OCI-M1 (cell line): ENCODE measurements at regions not wholly inside any gene's neighbourhood (a gene's known extent, or its start where the extent isn't known, plus 50 kb on each side); places are given as distances from the start of the nearest gene placed in this dataset.

Experiments
- DNase-seq: peaks from one replicate; lab custom pipeline; 2025; lab: John Stamatoyannopoulos, UW

DNA sequence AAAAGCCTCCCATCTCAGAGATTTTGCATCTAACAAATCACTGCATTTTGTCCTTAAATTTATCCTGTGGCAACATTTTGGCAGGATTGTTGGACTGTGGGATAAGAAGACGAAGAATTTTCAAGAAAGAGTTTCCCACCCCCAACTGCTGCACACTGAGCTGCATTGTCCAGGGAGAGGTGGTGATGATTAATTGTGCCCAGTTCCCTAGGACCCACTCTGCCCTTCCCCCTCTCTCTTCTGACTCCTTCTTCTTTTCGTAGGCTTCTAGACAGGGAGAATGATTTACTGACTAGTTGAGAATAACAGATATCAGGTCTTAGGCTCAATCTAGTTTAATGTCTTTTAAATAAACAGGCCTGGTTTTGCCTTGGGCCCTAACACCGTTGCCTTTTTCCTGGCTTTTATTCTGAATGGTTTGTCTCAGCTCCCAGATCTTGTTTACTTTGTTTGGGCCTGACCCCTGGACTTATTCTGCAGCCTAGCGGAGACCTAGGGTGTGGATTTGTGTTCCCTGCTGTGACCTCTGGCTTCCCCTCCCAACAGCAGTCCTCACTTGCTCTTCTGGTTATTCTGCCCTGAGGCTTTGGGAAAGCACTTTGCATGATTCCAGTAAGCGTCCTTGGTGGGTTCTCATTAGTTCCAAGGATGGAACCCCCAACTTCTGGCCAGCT, 233.3 kb downstream of the INSIG2 start:
- DNase-seq: no peak

DNA sequence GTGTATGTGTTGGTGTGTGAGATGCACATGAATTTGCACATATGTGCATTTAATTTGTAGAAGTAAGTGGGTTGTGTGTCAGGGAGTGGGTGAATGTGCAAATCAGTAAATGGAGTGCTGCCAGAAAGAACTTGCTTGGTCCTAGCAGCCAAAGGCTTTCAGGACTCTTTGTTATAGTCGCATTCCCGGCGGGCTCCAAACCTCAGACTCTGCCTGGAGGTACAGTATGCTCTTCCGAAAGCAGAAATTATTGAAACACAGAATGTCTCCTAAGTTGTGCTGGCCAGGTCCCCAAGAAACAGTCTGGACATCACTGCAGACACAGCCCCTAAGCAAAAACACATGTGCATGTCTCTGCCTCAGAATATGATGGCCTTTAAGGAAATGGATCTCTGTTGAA, 232.4 kb downstream of the INSIG2 start:
- DNase-seq: no peak

DNA sequence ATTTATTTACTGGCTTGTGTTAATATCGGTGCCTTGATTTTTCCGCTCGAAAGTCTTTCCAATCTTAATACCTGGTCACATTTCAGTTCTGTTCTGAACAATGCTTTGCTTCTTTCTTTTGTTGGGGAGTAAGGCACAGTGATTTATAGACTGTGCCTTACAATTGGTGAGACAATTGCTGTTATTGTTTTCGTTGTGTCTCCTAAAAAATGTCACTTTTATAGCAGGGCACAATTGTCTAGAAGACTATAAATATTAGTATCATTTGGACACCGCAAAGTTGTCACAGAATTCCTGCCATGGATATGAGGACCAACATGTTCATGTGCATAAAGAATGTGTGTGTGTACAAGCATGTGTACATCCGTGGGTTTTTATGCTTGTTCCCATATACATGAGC, 231.9 kb downstream of the INSIG2 start:
- no peak for DNase-seq

DNA sequence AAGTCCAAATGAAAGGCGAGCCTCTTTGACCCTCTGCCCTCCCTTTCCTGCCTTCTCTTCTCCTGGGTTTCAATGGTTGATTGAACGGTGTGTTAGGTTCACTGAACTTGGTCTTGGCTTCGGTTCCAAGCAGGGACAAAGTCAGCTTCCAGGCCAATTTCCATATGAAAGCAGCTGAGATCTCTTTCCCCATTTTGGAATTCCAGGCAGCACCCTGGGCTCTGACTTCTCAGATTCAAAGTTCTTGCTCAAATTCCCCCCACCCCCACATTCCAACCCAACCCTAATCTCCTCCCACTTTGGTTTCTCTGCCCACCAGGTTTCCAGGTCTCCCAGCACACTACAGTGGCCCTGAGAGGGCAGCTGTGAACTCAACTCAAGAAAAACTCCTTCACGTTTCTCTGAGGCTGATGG, 231.0 kb downstream of the INSIG2 start:
- DNase-seq: no peak

DNA sequence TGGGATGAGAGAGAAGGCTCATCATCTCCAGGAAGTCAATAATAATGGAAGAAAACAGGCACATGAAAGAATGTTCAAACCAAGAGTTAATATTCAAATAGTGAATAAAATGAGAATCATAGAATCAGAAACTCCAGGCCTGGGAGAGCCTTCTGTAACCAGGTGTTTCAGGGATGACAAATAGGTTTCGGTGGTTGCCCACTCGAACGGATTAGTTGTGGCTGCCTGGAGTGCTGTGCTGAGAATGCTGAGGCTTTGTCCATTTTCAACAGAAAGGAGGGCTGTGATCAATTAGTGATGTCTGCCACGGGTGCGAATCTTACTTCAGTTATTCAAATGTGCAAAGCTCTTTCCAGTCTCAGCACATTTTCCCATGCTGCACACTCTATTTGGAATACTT, 227.3 kb downstream of the INSIG2 start:
- no peak for DNase-seq

DNA sequence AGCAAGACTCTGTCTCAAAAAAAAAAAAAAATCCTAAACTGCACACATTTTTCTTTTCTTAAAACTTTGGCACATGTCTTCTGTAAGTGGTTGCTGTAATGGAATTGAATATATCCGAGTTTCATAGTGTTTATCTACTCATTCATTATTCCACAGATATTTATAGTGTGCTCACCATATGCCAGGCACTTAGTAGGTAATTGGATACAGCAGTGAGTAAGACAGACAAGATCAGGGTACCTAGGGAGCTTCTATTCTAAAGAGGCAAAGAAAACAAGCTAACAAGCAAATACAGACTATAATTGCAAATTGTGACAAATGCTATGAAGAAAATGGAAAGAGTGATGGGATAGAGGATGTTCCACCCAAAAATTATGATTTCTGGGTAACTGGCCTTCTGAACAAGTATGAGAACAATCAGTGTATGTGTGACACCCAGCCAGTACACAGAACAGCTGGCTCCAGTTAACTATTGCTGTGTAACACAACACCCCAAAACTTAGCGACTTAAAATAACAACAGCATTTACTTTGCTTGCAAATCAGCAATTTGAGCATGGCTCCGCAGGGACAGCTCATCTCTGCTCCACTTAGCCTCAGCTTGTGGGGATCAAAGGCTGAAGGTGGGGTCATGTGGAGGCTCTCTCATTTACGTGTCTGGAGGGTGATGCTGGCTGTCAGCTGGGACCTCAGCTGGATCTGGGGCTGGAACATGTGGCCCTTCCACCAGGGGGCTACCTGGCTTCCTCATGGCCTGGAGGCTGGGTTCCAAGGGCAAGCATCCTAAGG, 224.9 kb downstream of the INSIG2 start:
- no peak for DNase-seq

DNA sequence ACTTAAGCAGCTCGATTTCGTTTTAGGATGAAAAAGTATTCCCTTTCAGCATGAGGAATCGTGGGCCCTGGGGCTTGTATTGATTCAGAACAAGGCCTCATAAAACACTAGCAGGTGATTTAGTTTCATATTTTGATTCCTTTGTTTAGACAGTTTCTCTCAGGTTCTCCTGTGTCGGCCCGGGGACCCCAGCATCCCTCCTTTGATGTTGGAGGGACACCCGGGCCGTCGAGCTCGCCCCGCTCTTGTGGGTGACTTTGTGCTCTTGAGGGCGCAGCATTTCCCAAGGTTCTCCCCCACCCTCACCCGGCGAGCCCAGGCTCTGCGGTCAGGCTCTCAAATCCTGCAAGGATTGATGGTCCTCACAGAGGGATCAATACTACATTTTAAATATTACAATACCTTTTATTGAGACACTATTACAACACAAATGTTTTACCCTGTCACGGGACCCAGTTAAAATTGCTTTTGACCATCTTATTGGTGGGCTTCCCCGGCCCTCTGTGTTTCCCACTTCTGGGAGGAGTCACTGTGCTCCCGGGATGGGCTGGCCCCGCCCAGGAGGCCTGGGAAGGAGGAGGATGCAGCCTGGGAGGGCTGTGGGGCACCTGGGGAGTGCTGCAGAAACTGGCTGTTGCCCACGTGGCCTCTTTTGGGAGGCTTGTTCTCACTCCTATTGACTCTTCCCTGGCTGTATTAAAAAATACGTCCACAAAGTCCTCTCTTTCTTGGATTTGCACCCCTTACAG, 222.6 kb downstream of the INSIG2 start:
- DNase-seq: no peak

DNA sequence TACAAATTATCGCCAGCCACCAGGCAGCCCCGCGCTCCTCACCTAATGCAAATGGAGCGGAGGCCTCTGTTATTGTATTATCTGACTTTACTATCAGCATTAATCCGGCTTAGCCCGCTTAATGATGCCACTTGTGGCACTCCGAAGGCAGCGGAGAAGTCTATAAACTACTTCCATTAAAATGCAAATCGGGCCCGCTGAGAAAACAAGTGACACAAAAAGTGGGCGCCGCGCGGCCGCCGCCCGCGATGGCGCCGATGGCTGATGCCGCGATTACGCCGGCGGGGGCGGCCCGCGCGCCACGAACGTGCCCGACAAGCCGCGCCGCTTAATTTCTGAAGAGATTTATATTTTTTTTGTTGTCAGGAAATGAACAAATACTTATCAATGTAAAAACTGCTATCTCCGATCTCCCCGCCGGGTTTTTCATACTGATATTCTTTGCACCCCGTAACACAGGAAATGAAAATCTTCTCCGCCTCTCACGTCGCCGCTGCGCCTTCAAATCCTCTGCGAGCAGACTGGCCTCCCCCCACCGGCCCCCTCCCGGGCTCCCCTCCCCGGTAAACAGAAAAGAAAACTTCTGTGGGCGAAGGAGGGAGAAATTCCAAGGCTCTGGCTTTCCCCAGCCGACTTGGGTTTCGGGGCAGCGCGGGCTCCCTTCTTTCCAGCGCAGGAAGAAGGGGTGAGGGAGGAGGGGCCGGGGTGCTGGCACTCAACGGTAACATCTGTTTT, 221.8 kb downstream of the INSIG2 start:
- no peak for DNase-seq

DNA sequence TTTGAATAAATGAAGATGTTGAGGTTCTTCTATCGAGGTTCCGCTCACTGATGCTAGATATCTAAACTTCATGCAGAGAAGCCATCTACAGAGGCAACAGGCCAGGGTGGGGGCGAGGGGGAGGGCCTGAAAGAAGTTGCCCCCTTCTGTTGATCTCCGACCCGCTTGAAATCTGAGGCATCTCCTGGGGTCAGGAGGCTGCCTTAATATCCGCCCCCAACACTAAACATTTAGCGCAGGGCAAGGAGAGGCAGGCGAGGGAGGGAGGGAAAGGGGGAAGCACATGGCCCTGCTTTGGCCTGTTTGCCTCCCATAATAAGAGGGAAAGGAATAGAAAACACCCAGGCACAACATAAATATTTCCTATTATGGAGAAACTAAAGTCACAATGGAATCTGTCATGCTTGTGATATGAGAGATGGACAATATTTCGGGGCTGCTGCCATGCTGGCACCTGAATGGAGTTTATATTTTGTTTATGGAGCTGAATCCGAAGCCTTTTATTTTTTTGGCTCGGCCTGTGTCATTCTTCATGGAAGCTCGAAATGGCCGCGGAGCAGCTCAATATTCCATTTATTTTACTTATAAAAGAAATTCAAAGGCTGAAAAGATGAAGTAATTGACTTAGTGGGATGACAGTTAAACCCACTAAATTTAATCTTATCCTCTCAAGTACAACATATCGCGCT, 221.1 kb downstream of the INSIG2 start:
- no peak for DNase-seq

DNA sequence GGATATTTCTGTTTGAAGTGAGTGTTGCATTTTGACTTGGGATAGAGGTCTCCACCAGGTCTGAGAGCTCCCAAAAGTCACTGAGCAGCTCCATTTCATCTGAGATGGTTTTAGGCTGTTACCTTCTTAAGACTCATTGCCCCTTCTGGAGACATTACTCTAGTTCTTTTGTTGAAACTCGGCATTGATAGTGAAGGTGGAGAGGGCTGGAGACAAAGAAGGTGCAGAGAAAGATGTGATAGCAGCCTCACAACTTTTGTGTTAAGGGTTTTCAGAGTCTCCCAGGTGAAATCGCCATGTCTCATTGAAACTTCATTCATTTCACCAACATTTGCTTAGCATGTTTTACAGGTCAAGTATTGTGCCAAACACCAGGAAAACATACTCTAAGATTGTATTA, 219.6 kb downstream of the INSIG2 start:
- no peak for DNase-seq

DNA sequence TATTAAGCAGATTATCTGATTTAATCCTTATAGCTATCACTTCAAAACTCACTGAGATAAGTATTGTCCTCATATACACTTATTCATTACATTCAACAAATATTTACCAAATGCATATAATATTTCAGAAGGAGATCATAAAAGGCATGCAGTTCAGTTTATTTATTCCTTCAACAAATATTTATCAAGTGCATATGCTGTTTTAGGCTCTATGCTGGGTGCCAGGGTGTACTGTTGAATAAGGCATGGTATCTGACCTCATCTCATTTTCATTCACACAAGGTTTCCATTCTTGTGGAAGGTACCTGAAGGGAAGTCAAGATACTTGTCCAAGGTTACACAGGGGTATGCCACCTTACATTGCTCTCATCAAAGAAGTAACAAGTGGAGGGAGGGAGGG, 213.0 kb downstream of the INSIG2 start:
- DNase-seq: no peak

DNA sequence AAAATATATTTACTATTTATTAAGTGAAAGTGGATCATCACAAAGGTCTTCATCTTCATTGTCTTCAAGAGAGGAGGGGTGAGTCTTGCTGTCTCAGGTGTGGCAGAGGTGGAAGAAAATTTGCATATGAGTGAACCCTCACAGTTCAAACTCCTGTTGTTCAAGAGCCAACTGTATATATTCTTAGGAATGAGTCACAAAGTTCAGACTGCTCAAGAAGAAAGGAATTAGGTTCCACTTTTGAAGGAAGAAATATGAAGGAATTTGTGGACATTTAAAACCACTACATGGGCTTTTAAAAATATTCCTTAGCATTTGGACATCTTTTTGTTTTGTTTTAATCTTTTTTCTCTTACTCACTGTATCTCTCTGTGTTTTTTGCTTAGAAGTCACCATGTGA, 212.6 kb downstream of the INSIG2 start:
- DNase-seq: no peak

DNA sequence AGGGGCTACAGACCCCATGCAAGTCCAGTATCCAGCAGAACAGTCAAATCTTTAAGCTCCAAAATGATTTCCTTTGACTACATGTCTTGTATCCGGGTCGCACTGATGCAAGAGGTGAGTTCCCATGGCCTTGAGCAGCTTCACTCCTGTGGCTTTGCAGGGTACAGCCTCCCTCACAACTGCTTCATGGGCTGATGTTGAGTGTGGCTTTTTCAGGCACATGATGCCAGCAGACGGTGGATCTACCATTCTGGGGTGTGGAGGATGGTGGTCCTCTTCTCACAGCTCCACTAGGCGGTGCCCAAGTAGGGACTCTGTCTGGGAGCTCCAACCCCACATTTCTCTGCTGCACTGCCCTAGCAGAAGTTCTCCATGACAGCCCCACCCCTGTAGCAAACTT, 208.4 kb downstream of the INSIG2 start:
- DNase-seq: no peak

DNA sequence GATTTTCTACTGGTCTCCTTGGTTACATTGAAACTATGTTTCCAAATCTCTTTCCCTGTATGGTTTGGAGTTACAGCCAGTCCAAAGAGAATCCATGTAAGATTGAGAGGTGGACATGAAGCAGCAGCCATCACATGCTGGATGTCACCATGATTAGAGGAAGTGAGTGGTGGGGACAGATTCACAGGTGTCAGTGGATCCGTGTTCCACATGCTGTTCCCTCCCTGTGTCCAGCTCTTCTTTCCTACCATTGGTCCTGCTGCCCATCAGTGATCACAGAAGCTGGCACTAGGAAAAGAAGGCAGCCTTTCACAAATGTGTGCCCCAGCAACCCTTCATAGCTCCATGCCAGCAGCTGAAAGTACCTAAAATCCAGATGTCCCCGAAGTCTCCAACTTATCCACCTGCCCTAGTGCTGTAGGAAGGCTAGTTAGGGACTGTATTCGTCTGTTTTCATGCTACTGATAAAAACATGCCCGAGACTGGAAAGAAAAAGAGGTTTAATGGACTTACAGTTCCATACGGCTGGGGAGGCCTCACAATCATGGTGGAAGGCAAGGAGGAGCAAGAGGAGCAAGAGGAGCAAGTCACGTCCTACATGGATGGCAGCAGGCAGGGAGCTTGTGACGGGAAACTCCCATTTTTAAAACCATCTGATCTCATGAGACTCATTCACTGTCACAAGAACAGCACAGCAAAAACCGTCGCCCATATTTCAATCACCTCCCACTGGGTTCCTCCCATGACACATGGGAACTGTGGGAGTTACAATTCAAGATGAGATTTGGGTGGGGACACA, 207.5 kb downstream of the INSIG2 start:
- no peak for DNase-seq

DNA sequence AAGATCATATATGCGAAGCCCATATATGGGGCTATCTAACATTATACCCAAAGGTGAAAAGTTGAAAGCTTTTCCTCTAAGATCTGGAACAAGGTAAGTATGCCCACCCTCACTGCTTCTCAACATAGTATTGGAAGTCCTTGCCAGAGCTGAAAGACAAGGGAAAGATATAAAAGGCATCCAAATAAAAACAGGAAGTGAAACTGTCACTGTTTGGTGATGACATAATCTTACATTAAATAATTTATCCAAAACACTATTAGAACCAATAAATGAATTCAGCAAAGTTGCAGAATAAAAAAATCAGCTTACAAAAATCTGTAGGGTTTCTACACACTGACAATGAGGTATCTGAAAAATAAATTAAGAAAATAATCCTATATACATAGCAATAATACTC, 205.8 kb downstream of the INSIG2 start:
- no peak for DNase-seq

DNA sequence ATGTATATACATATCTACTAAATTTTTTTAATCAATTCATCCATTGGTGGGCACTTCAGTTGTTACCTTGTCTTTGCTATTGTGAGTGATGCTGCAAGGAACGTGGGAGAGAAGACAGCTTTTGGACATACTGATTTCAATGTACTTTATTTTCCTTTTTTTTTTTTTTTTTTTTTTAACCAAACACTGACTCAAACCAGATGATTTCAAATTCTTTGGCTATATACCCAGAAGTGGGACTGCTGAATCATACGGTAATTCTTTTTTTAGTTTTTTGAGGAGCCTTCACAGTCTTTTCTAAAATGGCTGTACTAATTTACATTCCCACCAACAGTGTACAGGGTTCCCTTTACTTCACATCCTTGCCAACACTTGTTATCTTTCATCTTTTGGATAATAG, 204.7 kb downstream of the INSIG2 start:
- no peak for DNase-seq

DNA sequence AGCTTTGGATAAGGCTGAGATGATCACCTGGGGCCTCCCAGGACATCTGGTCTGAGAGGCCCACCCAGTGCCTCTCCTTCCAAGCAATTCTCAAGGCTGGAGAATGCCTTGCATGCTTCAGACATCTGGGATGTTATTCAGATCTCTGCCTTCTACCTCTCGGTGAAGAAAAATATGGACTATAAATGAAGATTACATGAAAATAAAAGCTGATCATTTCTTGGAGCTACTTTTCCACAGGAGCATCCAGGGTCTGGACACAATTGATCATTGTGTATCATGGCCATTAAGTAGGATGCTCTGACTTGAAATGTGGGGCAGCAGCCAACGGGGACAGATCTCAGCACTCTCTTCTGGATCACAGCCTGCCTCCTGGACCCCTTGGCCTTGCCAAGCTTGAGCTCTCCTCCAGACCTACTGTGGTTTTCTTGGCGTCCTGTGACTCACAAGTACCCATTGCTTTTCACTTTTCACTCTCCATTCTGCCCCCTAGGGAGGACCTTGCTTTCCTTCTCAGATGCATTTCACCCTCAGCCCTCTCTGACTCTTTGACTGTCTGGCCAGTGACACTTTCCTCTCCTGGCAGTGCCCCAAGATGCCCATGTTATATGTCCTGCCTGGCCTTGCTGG, 203.1 kb downstream of the INSIG2 start:
- no peak for DNase-seq

DNA sequence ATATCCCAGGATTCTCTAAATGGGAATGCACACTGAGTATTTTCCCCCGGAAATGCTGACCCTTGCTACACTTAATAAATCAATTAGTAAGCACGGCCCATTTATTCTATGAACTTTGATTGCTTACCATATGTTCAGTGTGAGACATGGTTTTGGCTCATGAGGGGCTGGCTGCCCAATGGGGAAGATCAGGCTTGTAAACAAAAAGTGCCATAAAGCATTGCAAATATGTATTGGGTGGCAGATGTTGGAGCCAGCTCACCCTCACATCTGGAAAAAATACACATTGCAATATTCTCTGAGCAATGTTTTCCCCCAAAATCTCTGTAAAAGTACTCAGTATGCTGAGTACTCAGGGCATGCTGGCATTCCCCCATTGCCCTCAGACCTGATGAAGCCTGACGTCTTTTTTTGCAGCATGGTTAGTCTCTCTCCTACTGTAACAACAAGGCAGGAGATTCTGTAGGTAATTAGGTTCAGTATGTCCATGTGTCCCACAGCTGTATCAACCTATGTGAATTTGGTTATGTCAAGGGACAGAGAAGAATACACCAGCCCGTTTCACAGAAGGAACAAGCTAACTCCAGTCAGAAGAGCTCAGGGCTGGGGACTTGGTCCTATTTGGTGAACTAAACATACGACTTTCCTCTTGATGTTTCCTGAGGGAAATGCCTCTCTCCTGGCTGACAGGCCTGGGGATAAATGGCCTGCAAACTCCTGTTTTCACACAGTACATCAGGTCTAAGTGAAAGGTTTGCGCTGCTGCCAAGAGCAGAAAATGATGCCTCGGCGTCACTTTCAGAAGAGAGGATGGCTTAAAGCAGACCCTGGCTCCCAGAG, 202.4 kb downstream of the INSIG2 start:
- no peak for DNase-seq

DNA sequence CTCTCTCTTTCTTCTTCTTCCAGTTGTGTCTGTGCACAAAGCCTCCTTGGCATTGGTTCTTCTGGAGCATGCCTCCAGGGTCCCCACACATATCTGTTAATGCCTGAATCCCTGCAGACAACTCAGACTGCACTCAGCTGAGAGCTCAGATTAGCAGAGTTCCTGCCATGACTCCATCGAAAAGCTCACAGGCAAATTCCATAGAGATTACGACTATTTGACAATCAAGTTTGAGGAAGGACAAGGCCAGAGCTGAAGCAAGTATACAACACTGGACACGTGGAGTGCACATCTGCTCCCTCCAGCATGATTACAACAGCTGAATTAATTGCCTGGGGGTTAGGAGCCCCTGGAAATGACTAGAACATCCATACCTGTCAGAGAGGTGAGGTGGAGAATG, 190.7 kb downstream of the INSIG2 start:
- no peak for DNase-seq

DNA sequence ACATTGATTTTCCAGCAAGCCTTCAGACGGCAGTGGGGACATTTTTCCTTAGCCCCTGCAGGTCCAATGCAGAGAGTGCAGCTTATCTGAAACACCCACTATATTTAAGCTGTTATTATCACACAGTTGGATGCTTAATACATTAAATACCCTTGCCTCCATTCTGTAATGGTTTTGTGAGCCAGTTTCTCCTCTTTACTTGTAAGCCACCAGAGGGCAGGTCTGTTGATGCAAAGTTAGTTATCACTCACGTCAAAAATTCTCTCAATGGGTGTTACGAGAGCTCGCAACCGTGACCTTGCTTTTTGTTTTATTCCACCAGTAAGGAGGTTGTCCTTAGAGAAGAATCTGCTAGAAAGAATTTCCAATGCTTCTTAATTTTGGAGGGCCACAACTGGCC, 189.8 kb downstream of the INSIG2 start:
- no peak for DNase-seq
